NCI-H1105 treated with DMSO at 0.1 percent for 48 hours (cell line): ENCODE measurements at regions not wholly inside any gene's neighbourhood (a gene's known extent, or its start where the extent isn't known, plus 50 kb on each side); places are given as distances from the start of the nearest gene placed in this dataset.

Source experiments
- DNase-seq: peaks from one replicate; lab custom pipeline; 2025; lab: John Stamatoyannopoulos, UW

GRCh38 chr5:74093561-74093960 lies 467.6 kb downstream of the ARHGEF28 start:
- DNase-seq = no peak

DNA sequence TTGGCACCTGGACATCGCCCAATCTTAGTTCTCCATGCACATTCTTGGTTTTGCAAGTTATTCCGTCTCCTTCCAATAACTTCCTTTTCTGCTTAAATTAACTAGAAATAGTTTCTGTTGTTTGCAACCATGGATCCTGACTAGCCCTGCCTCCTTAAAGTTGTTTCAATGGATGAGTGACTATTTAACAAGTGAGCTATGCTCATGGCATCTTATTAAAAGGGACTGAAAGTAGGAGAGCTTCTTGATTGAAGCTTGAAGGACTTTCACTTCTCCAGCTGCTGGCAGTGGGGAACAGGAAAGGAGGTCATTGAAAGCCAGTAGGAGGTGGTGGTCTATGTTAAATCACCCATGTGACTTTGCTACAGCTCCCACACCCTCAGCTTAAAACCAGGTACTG lies 466.8 kb downstream of the ARHGEF28 start:
- DNase-seq = no peak

GRCh38 chr5:74085782-74086181 lies 459.8 kb downstream of the ARHGEF28 start:
- DNase-seq = no peak

DNA sequence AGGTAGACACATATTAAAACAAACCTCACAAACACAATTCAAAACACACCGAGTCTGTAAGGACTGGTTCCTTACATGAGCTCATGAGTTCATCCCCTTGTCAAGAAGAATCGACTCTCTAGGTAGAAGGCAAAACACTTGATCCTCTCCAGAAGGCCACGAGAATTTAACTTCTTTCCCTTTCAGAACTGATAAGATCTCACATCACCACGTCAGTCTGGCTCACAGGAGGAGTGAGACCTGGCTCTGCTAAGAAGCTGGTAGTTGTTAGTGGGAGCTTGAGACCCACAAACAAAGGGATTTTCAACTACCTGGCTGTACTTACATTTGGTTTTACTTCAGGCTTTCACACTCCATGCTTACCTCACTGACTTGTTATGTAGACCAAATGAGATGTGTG lies 459.2 kb downstream of the ARHGEF28 start:
- no peak for DNase-seq

DNA sequence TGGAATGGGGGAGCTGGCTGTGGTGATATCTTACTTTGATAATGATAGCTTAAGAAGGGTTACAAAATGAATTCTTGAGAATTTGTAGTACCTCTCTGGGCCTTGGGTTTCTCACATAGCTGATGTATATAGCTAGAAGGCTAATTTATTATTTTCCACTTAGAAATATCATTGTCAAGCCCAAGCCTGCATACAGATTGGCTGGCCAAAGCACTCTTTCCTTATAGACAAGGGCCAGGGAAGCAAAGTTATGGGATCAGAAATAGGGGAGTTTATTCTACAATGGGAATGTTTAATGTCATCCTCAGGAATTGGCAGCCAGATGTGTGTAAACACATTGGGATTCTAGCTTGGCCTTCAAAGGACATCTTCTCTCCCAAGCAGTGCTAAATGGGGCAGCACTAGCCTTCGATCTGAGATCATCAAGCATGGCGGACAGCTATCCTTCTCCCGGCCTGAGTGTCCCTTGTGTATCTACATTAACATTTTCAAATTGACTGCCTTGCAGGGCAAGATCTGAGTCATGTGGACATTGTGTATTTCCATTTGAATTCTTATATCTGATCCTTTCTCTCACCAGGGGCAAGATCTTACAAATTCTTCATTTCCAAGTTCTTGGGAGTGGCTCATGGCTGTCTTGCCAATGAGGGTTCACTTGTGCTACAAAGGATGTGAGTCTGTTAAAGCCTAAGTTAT lies 457.2 kb downstream of the ARHGEF28 start:
- no peak for DNase-seq

DNA sequence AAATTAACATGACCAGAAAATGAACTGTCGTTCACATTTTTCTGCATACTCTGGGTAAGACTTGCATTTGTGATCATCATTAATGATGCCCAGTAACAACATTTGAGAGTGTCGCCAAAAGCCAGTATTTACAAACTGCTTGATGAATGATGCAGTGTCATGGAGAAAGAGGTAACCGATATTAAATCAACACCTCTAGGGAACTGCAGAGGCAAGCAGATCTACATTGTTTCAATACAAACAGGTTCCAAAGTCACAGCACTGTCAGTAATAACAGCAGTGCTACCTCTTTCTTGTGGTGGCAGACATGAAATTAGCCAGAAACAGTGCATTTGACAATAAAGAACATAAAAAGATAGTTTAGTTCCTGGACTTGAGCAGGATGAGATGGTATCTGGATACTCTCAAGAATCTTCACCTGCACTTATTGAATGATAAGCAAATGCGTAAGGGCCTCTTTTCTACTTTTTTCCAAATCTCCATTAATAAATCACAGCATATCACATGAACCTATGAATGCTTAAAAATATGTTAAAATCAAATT lies 456.6 kb downstream of the ARHGEF28 start:
- no peak for DNase-seq

DNA sequence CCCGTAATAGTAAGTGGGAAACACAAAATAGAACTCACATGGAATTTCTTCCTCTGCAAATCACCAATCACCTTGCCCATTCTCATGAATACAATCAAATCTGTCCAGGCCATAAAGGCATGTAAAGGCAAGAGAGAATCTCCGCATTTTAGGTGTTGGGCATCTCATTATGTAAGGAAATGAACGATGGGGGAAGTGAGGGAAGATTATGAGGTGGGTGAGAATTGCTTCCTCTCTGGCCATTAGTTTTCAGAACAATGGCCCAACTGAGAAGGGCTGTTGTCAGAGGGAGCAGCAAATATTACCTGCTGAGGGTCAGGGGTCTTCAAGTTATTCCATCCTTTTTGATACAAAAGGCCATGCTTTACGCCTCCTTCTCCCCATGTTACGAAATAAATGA lies 455.1 kb downstream of the ARHGEF28 start:
- DNase-seq = no peak

DNA sequence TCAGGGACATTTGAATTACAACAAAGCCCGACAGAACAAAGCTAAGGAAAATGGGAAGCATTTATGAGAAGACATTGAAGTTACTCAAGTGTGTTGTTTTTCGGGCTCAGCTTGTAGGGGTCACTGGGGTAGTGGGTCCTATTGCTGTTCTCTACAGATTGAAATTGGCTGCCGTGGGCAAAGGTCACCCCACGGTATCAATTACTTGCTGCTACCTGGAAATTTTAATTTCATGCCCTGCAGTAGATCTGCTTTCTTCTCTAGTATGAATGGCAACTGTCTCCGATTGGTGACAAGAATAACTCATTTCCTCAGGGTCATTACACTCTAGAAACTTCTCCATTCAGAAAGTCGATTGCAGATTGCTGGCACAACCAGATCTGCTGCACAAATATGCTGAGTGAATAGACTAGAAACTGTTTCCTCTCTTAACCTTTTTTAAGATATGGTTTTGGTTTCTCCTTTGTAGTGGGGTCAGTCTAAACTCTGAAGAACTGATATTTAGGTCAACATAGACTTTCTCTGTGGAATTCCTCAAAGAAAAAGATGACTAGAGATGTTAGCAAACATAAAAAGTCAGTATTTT lies 454.1 kb downstream of the ARHGEF28 start:
- DNase-seq = no peak

DNA sequence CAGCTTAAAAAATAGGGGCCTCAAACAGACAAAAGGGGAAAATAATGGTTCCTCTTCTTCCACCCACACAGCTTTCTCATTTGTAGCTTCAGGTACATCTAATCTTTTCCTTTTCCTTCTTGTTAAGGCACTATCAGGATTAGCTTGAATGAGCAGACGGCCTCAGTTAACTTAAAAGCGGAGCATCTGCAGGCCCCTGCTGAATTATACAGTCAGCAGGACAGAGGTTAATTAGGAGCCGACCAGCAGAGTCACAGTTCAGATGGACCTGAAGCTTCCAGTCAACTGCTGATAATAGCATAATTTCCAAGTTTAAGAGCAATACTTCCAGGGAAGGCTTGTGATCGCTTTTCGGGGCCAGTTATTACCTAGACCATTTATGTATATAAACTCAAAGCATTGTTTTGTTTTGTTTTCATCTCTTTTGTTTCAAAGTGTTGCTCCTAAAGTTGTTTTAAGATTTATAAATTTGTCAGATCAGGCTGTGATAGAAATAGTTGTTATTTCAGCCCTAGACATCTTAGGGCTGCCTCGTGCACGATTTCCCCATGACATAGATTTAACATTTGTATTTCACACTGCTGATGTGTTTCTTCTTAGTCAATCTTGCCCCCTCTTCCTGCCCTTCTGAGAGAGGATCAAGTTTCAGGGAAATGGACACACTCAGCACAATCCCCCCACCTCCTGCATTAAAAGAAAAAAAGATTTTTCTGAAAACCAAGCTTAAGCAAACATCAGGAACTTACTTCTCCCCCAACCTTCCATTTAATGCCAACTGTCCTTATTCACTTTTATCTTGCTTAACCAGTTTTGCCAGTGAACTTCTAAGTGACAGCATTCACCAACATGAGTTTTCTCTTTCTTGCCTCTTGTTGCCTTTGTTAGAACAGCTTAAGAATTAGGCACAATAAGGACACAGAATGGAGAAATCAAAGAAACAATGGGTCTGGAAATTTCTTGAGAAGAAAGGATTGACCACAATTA lies 449.8 kb downstream of the ARHGEF28 start:
- no peak for DNase-seq

DNA sequence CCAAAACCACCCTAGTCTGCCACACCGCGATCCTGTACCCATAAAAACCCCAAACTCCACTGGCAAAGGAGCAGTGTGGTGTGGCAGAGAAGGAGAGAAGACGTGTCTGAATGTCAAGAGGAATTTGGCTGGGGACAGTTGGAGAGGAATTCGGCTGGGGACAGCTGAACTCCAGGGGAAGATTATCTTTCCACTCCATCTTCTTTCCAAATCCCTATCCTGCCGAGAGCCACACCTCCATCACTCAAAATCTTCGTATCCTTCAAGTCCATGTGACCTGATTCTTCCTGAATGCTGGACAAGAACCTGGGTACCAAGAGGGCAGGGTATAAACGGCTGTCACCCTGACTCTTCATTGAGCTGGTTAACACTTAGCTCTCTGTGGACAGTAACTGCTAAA lies 448.1 kb downstream of the ARHGEF28 start:
- DNase-seq = no peak

- DNase-seq = no peak
These were observed 447.3 kb downstream of the ARHGEF28 start for GRCh38 chr5:74073257-74073656.

DNA sequence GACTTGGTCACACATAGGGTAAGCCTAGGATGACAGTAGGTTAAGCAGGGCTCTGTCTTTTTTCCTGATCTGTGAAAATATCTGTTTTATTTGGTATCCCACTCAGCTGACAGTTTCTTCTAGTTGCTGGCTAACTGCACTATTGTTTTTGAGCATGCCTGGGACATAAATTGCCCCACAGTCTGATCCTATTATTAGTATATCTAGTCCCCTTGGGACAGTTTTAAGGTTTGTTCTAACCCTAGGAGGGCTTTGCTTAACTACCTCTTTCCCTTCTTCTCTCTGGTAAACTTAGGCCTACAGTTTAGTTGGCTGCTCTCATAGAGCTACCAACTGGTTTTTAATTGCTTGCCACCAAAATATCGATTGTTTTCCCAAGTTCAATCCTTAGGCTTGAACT lies 446.6 kb downstream of the ARHGEF28 start:
- no peak for DNase-seq

DNA sequence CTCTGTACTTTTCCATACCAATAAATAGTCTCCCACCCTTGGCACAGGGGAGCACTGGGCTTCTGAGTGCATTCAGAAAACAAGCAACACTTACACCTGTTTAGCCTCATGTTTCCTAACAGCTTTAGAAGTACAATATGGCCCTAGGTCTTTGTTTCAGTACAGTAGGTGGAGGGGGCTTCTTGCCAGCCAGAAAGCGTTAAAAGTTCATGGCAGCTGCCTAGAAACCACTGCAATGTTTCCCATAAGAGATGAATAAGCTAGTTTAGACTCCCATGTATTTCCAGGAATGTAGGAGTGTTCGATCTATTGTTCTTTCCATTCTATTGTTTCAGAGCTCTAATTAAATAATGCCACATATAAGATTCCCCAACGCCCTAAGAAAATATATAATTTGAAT lies 444.8 kb downstream of the ARHGEF28 start:
- no peak for DNase-seq

DNA sequence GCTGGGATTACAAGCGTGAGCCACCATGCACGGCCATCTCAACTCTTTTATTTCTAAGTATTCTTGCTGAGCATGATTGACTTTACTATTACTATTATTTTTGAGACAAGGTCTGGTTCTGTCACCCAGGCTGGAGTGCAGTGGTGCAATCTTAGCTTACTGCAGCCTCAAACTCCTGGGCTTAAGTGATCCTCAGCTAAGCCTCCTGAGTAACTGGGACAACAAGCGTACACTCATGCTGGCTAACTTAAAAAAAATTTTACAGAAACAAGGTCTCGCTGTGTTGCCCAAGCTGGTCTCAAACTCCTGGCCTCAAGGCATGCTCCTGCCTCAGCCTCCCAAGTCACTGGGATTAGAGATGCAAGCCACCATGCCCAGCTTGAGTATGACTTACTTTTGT lies 443.7 kb downstream of the ARHGEF28 start:
- DNase-seq = no peak

DNA sequence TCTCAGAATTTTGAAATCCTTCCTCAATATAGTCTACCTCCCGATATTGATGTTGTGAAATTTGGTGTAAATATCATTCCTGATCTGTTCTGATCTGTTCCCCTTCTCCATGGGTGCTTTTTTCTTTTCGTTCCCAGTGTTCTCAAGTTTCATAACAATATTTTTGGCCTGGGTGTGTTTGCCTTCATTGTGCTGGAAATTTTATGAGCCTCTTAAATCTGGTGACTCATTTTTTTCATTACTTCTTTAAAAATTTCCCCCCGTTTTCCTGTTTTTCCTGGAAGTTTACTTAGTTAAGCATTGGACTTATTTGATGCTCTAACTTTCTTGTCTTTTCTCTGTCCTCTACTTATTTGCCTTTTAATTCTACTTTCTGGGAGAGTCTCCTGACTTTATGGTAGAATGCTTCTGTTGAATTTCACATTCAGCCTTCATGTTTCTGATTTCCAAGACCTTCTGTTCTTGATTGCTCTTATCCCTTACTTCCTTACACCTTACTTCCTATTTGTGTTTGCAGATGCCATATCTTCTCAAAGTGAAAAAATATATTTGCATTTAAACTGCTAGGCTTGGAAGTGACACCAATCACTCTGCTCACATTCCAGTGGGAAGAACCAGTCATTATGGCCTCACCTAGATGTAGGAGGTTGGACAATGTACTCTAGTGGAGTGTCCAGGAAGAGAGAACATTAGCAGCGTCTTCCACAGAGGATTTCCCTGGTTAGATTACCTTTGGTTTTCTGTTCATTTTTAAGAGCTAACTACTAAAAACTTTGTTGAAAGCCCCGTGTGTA lies 441.9 kb downstream of the ARHGEF28 start:
- no peak for DNase-seq

GRCh38 chr5:74064911-74065310 lies 438.9 kb downstream of the ARHGEF28 start:
- DNase-seq = no peak

DNA sequence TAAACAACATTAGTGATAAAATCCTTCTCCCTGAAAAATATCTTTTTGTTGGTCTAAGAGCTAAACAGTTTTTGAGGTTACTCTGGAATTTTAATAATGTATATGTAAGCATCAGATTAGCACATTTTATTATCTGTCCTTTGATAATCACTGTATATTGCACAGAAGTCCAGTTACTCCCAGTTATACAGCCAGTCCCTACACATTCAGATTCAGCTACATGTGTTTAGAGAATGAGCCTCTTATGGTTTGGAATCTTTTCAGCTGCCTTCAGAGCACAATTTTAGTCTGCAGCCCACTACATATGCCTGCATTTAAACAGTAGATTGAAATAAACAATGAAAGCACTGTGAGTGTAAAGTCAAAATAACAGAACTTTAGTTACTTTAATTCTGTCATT lies 438.2 kb downstream of the ARHGEF28 start:
- no peak for DNase-seq

GRCh38 chr5:74063821-74064220 lies 437.8 kb downstream of the ARHGEF28 start:
- no peak for DNase-seq

DNA sequence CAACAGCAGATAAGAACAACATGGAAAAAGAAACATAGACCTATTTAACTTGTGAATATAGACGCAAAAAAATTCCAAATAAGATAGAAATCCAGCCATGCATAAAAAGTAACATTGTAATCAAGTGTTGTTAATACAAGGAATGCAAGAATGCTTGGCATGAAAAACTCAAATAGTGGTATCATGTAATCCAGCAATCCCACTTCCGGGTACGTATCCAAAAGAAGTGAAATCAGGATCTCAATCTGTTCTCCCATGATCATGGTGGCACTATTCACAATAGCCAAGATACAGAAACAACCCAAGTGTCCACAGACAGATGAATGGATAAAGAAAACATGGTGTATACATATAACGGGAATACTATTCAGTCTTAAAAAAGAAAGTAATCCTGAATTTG lies 437.4 kb downstream of the ARHGEF28 start:
- DNase-seq = no peak

GRCh38 chr5:74061292-74061691 lies 435.3 kb downstream of the ARHGEF28 start:
- DNase-seq = no peak

- no peak for DNase-seq
These were observed 433.7 kb downstream of the ARHGEF28 start for GRCh38 chr5:74059706-74060105.

DNA sequence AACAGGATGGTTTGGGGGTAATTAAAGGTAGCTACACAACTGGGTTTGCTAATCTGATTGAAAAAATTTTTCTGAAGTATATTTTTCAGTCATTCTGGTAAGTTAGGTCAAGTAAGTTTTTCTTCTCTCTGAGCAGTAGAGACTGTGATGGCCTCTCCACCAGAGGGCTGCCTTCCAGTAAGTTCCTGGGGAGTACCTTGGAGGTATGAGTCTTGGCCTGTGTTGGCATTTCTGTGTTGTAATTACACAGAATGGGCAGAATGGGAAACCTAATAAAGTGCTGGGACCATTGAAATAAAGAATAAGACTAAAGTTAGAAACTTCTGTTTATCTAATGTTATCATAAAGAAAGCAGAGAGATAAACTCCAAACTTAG lies 430.8 kb downstream of the ARHGEF28 start:
- no peak for DNase-seq
